Activated CD8-positive, alpha-beta T cell treated with anti-CD3 and anti-CD28 coated beads for 36 hours (primary cell): ENCODE measurements at regions not wholly inside any gene's neighbourhood (a gene's known extent, or its start where the extent isn't known, plus 50 kb on each side); places are given as distances from the start of the nearest gene placed in this dataset.

ENCODE experiments used
- ATAC-seq: fragments of 200-7000 bp; cut with Tn5 transposase; one replicate; pipeline ENCODE4 v1.10.0; 2021; ENCODE audit warnings: mild to moderate bottlenecking, moderate library complexity
- CTCF ChIA-PET: fragments of 350-600 bp; sonication (Branson Sonifier 250); formaldehyde crosslinking; loops from one replicate; lab custom pipeline; 2021; ENCODE audit warnings: antibody characterized with exemption; lab: Charles Lee
- POLR2A ChIA-PET: fragments of 350-600 bp; sonication (Branson Sonifier 250); formaldehyde crosslinking; loops from one replicate; lab custom pipeline; 2021; ENCODE audit warnings: antibody characterized with exemption; lab: Charles Lee
- DNase-seq: peaks from one replicate; pipeline ENCODE4 v3.0.0-alpha.2; 2020
- H3K27ac Mint-ChIP-seq: one replicate; pipeline ENCODE4 v1.8.0; 2021; ENCODE audit warnings: mild to moderate bottlenecking, mixed read lengths
- H3K27me3 Mint-ChIP-seq: one replicate; pipeline ENCODE4 v1.8.0; 2021; ENCODE audit warnings: mixed read lengths
- H3K36me3 Mint-ChIP-seq: one replicate; pipeline ENCODE4 v1.8.0; 2021; ENCODE audit warnings: low read depth, mixed read lengths
- H3K4me1 Mint-ChIP-seq: one replicate; pipeline ENCODE4 v1.8.0; 2021; ENCODE audit warnings: low read depth, mixed read lengths
- H3K4me3 Mint-ChIP-seq: one replicate; pipeline ENCODE4 v1.8.0; 2021; ENCODE audit warnings: mild to moderate bottlenecking, moderate library complexity, mixed read lengths
- H3K9me3 Mint-ChIP-seq: one replicate; pipeline ENCODE4 v1.8.0; 2021; ENCODE audit warnings: mixed read lengths
- CTCF ChIP-seq: fragments of 200-600 bp; IDR thresholded peaks from one replicate; pipeline ENCODE4 v1.8.0; 2022; ENCODE audit warnings: antibody characterized with exemption, mild to moderate bottlenecking
- intact Hi-C: fragments of 100-400 bp; cut with micrococcal nuclease; formaldehyde crosslinking; loops from one replicate; pipeline ENCODE4 v1.10.0; 2022

- intact Hi-C loops, result no loop called here
- no peak for DNase-seq
- Mint-ChIP-seq H3K4me1 (no peaks in the 10 kb centered on the region), H3K27ac (no peak overlapping the region), H3K36me3 (no peaks in the 10 kb centered on the region), H3K27me3 (peaks cover 13% of the 10 kb centered on the region), H3K4me3 (no peak overlapping the region), H3K9me3 (no peaks in the 10 kb centered on the region)
- ATAC-seq, result no peak
- TF ChIP-seq CTCF, result no peak
- POLR2A ChIA-PET, result no interaction called here
- CTCF ChIA-PET, result no interaction called here
Measured at GRCh38 chr15:38028869-38029268, 94.4 kb downstream of the TMCO5A start.

- Mint-ChIP-seq H3K27ac (no peak overlapping the region), H3K4me3 (no peak overlapping the region), H3K27me3 (peaks cover 13% of the 10 kb centered on the region), H3K36me3 (no peaks in the 10 kb centered on the region), H3K9me3 (no peaks in the 10 kb centered on the region), H3K4me1 (no peaks in the 10 kb centered on the region)
- intact Hi-C loops, result no loop called here
- ATAC-seq (no peak), DNase-seq (no peak)
- CTCF ChIA-PET, result no interaction called here
- TF ChIP-seq CTCF, result no peak
- POLR2A ChIA-PET, result no interaction called here
Measured at GRCh38 chr15:38029736-38030135, 95.3 kb downstream of the TMCO5A start.

GRCh38 chr15:38030609-38031008 is 96.2 kb downstream of the TMCO5A start:
- Mint-ChIP-seq H3K27me3 (peaks cover 13% of the 10 kb centered on the region), H3K4me1 (no peaks in the 10 kb centered on the region), H3K36me3 (no peaks in the 10 kb centered on the region), H3K27ac (no peak overlapping the region), H3K4me3 (no peak overlapping the region), H3K9me3 (no peaks in the 10 kb centered on the region)
- no peak for ATAC-seq
- ChIA-PET CTCF (no interaction called here), POLR2A (no interaction called here)
- TF ChIP-seq CTCF, result no peak
- DNase-seq, result no peak
- intact Hi-C loops, result no loop called here

GRCh38 chr15:38035701-38036100 is 101.3 kb downstream of the TMCO5A start:
- H3K9me3 Mint-ChIP-seq, result no peaks in the 10 kb centered on the region
- CTCF ChIA-PET, result no interaction called here
- POLR2A ChIA-PET, result no interaction called here
- peaks cover 7% of the 10 kb centered on the region for H3K27me3 Mint-ChIP-seq
- no peak for DNase-seq
- H3K4me3 Mint-ChIP-seq, result no peak overlapping the region
- no peaks in the 10 kb centered on the region for H3K36me3 Mint-ChIP-seq
- TF ChIP-seq CTCF, result no peak
- no peak overlapping the region for H3K27ac Mint-ChIP-seq
- intact Hi-C loops, result no loop called here
- ATAC-seq, result no peak
- H3K4me1 Mint-ChIP-seq, result no peaks in the 10 kb centered on the region

DNA sequence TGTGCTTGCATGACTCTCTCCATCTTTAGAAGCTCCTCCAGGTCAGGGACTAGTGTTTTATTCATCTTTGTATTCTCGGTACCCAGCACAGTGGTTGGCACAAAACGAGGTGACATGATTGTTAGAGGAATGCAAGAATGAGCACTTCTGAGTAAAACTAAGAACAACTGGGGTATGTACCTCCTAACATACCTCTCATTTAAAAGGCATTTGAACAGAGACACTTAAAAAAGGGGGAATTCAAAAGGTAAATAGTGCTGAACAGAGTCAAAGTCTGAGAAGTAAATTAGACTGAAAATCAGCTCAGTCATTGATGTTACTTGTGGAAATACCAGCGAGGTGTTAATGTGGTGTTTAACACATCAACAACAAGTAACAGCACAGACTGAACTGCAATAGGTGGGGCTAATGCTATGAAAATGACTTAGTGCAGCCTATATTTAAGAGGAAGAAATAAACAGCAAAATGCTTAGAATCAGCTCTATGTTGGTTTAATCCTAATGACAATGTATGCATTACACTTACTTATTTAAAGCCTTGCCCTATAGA is 102.4 kb downstream of the TMCO5A start:
- Mint-ChIP-seq H3K36me3 (no peaks in the 10 kb centered on the region), H3K4me1 (no peaks in the 10 kb centered on the region), H3K9me3 (no peaks in the 10 kb centered on the region), H3K27ac (no peak overlapping the region), H3K4me3 (no peak overlapping the region), H3K27me3 (peaks cover 10% of the 10 kb centered on the region)
- DNase-seq (no peak), ATAC-seq (no peak)
- CTCF ChIA-PET, result no interaction called here
- POLR2A ChIA-PET, result no interaction called here
- no peak for TF ChIP-seq CTCF
- intact Hi-C loops, result no loop called here
